ENCODE measurements at regions not wholly inside any gene's neighbourhood (a gene's known extent, or its start where the extent isn't known, plus 50 kb on each side); places are given as distances from the start of the nearest gene placed in this dataset.

- no peak for TF ChIP-seq ZNF2 (tag by site-specific recombination; IDR thresholded peaks at IDR 0.05)
- TF ChIP-seq ZNF174 (tag by site-specific recombination; IDR thresholded peaks at IDR 0.05), result no peak
- no peak for TF ChIP-seq CTCF (tag by site-specific recombination; IDR thresholded peaks at IDR 0.05)
- TF ChIP-seq ZNF146 (tag by site-specific recombination; IDR thresholded peaks at IDR 0.05), result no peak
- TF ChIP-seq YY1 (tag by site-specific recombination; IDR thresholded peaks at IDR 0.05), result no peak
- TF ChIP-seq BCL11A (tag by site-specific recombination; IDR thresholded peaks at IDR 0.05; ENCODE audit: low read depth), result no peak
- no peak for TF ChIP-seq ZNF10 (tag by site-specific recombination; IDR thresholded peaks at IDR 0.05)
- TF ChIP-seq ZNF629 (tag by site-specific recombination; IDR thresholded peaks at IDR 0.05), result no peak
- no peak for TF ChIP-seq ZNF404 (tag by site-specific recombination; IDR thresholded peaks at IDR 0.05)
Measured at GRCh38 chr10:28431139-28431538, 101.8 kb upstream of the WAC start.

Measured in HEK293 (cell line).